A673 (cell line): ENCODE measurements at regions not wholly inside any gene's neighbourhood (a gene's known extent, or its start where the extent isn't known, plus 50 kb on each side); places are given as distances from the start of the nearest gene placed in this dataset.

Source experiments
- CTCF ChIP-seq: fragments of 300-800, 200-600 bp; sonication (generic); conservative IDR thresholded peaks from 2 replicates; pipeline ENCODE4 v1.5.1; 2017; ENCODE audit warnings: low read depth, mild to moderate bottlenecking, antibody characterized with exemption, low read length, moderate library complexity, mixed read lengths
- EZH2 ChIP-seq: fragments of 200-600 bp; sonication (generic); IDR thresholded peaks from 2 replicates; pipeline ENCODE4 v1.6.1; 2017; ENCODE audit warnings: borderline replicate concordance, low read depth, mild to moderate bottlenecking, mixed read lengths, antibody characterized with exemption, low read length; ENCODE audit not compliant: poor library complexity, severe bottlenecking

- TF ChIP-seq CTCF (no peak), EZH2 (no peak)
Measured at GRCh38 chr9:111108946-111109345, 70.7 kb upstream of the LPAR1 start.
